H1 (cell line): ENCODE measurements at regions not wholly inside any gene's neighbourhood (a gene's known extent, or its start where the extent isn't known, plus 50 kb on each side); places are given as distances from the start of the nearest gene placed in this dataset.

Experiments
- TAF7 ChIP-seq: optimal IDR thresholded peaks from 2 replicates; pipeline ENCODE3; 2011; ENCODE audit warnings: low read depth, mild to moderate bottlenecking, inconsistent platforms, low read length, moderate library complexity, borderline replicate concordance

- no peak for TF ChIP-seq TAF7
These were observed 74.6 kb upstream of the NALF2 start (continued) for GRCh38 chrX:69429339-69430015.
